AG04450 (cell line): ENCODE measurements at regions not wholly inside any gene's neighbourhood (a gene's known extent, or its start where the extent isn't known, plus 50 kb on each side); places are given as distances from the start of the nearest gene placed in this dataset.

Experiments
- CTCF ChIA-PET: fragments of 300-600, 350-600 bp; formaldehyde crosslinking; extraction: SDS; loops from one replicate; lab custom pipeline; 2022; ENCODE audit warnings: antibody characterized with exemption, inconsistent platforms; lab: Charles Lee
- POLR2A ChIA-PET: fragments of 350-600 bp; formaldehyde crosslinking; extraction: SDS; loops from one replicate; lab custom pipeline; 2021; ENCODE audit warnings: antibody characterized with exemption, inconsistent platforms; lab: Yijun Ruan, JAX
- DNase-seq: peaks from one replicate; pipeline ENCODE4 v3.0.0-alpha.2; 2011; ENCODE audit warnings: low read depth, low spot score
- H3K27ac ChIP-seq: one replicate; pipeline ENCODE4 v1.5.1; 2012; ENCODE audit warnings: low read depth, low read length, control low read depth
- H3K27me3 ChIP-seq: one replicate; pipeline ENCODE4 v1.6.0; 2012; ENCODE audit warnings: low read length; ENCODE audit not compliant: control insufficient read depth, insufficient read depth
- H3K4me3 ChIP-seq: 2 replicates; pipeline ENCODE4 v1.5.1; 2011; ENCODE audit warnings: mild to moderate bottlenecking, low read depth, low read length, control low read depth
- H3K9me3 ChIP-seq: 2 replicates; pipeline ENCODE4 v1.5.1; 2012; ENCODE audit warnings: low read length; ENCODE audit not compliant: control insufficient read depth, insufficient read depth
- CTCF ChIP-seq: IDR thresholded peaks from 2 replicates; pipeline ENCODE4 v1.5.1; 2011; ENCODE audit warnings: low read depth, low read length, control low read depth, inconsistent platforms

- CTCF ChIA-PET = no interaction called here
- Histone ChIP-seq H3K9me3 (peaks cover 3% of the 10 kb centered on the region; the same call in 1 of the 2 replicates), H3K27me3 (no peaks in the 10 kb centered on the region), H3K4me3 (no peak overlapping the region), H3K27ac (no peak overlapping the region)
- no peak for DNase-seq
- POLR2A ChIA-PET = no interaction called here
- no peak for TF ChIP-seq CTCF
These were observed 348.3 kb downstream of the ADCYAP1 start for GRCh38 chr18:1252936-1253335.

- H3K27ac ChIP-seq = no peak overlapping the region
- POLR2A ChIA-PET = no interaction called here
- no peak overlapping the region for H3K4me3 ChIP-seq
- CTCF ChIA-PET = no interaction called here
- peaks cover 5% of the 10 kb centered on the region; the same call in 1 of the 2 replicates for H3K9me3 ChIP-seq
- DNase-seq = no peak
- no peaks in the 10 kb centered on the region for H3K27me3 ChIP-seq
- no peak for TF ChIP-seq CTCF
These were observed 349.2 kb downstream of the ADCYAP1 start for GRCh38 chr18:1253827-1254226.

- Histone ChIP-seq H3K27ac (no peak overlapping the region), H3K27me3 (no peaks in the 10 kb centered on the region), H3K9me3 (peaks cover 4% of the 10 kb centered on the region), H3K4me3 (no peak overlapping the region)
- no peak for TF ChIP-seq CTCF
- DNase-seq = no peak
- POLR2A ChIA-PET = no interaction called here
- CTCF ChIA-PET = no interaction called here
These were observed 356.4 kb downstream of the ADCYAP1 start for GRCh38 chr18:1261054-1261453.

- Histone ChIP-seq H3K4me3 (no peak overlapping the region), H3K27me3 (no peaks in the 10 kb centered on the region), H3K27ac (no peak overlapping the region), H3K9me3 (peaks cover 2% of the 10 kb centered on the region)
- POLR2A ChIA-PET = no interaction called here
- CTCF ChIA-PET = no interaction called here
- DNase-seq = no peak
- no peak for TF ChIP-seq CTCF
These were observed 362.4 kb downstream of the ADCYAP1 start for GRCh38 chr18:1267021-1267420.

- H3K27ac ChIP-seq = no peak overlapping the region
- DNase-seq = no peak
- no peak overlapping the region for H3K4me3 ChIP-seq
- H3K27me3 ChIP-seq = no peaks in the 10 kb centered on the region
- no peak for TF ChIP-seq CTCF
- CTCF ChIA-PET = no interaction called here
- H3K9me3 ChIP-seq = no peaks in the 10 kb centered on the region; the same call in 1 of the 2 replicates
- POLR2A ChIA-PET = no interaction called here
These were observed 365.4 kb downstream of the ADCYAP1 start for GRCh38 chr18:1270081-1270480.
